Epithelial cell of esophagus (primary cell): ENCODE measurements at regions not wholly inside any gene's neighbourhood (a gene's known extent, or its start where the extent isn't known, plus 50 kb on each side); places are given as distances from the start of the nearest gene placed in this dataset.

ENCODE experiments used
- DNase-seq: peaks from one replicate; pipeline ENCODE4 v3.0.0; 2010; ENCODE audit warnings: low read depth
- H3K4me3 ChIP-seq: 2 replicates; pipeline ENCODE4 v1.5.1; 2011; ENCODE audit warnings: mild to moderate bottlenecking, low read length, control low read depth
- CTCF ChIP-seq: IDR thresholded peaks from 2 replicates; pipeline ENCODE4 v1.5.1; 2011; ENCODE audit warnings: low read depth, mild to moderate bottlenecking, low read length, control low read depth, inconsistent platforms; ENCODE audit not compliant: insufficient read depth; ENCODE audit errors: missing control alignments

DNA sequence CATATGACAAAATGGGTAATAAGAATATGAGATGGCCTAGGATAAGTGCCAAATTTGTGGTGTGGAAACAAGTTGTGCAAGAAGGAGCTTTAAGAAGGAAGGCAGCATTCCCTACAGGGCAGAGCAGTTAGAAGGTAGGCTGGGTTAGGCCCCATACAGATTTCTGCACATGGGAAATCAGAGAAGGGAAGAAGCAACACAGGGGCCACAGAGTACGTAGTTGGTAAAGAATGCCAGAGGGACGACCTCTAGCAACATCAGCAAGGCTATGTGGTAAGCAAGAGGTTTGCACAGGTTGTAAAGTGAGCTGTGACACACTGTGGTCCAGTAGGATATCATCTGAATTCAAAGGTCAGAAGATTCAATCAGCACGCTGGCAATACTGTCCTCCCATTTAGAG is 765.6 kb upstream of the B3GALT2 start:
- peak; percentile 24 for DNase-seq
- no peak for TF ChIP-seq CTCF
- no peak overlapping the region for H3K4me3 ChIP-seq

GRCh38 chr1:193944454-193944853 is 758.0 kb upstream of the B3GALT2 start:
- no peak overlapping the region for H3K4me3 ChIP-seq
- no peak for TF ChIP-seq CTCF

DNA sequence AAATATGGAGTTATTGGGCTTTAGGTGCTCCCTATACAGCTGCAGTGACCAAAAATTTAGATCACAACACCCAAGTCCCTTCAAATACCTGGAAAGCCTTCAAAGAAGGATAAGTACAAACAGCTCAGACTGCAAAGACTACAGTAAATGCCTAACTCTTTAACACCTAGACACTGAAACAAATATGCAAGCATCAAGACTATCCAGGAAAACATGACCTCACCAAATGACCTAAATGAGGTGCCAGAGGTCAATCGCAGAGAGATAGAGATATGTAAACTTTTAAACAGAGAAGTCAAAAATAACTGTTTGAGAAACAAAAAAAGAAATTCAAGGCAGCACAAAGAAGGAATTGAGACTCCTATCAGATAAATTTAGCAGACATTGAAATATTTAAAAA is 753.8 kb upstream of the B3GALT2 start:
- TF ChIP-seq CTCF: no peak
- no peak overlapping the region for H3K4me3 ChIP-seq
- no peak for DNase-seq

More at GRCh38 chr1:193944454-193944853, 758.0 kb upstream of the B3GALT2 start:
- DNase-seq: no peak

- no peak for TF ChIP-seq CTCF
- no peak for DNase-seq
- no peak overlapping the region for H3K4me3 ChIP-seq
Measured at GRCh38 chr1:193939585-193939984, 753.2 kb upstream of the B3GALT2 start.

GRCh38 chr1:193937308-193937707 is 750.9 kb upstream of the B3GALT2 start:
- peak; percentile 34 for DNase-seq
- no peak for TF ChIP-seq CTCF

GRCh38 chr1:193932979-193933378 is 746.6 kb upstream of the B3GALT2 start:
- no peak for DNase-seq
- H3K4me3 ChIP-seq: no peak overlapping the region
- no peak for TF ChIP-seq CTCF

More at GRCh38 chr1:193937308-193937707, 750.9 kb upstream of the B3GALT2 start:
- no peak overlapping the region for H3K4me3 ChIP-seq

DNA sequence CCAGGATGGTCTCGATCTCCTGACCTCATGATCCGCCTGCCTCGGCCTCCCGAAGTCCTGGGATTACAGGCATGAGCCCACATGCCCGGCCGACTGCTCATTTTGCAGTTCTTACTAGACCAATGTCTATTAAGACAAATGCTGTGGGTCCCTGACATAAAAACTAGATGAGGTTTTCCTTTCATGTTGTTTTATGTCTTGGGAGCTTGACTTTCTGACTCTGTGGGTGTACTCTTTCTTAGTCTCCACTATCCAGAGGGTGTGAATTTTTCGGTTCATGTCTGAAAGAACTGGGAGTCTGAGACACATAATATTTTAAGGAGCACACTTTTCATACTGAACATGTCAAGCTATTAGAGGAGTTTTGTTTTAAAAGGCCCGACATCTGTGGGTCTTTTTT is 744.9 kb upstream of the B3GALT2 start:
- no peak for TF ChIP-seq CTCF
- no peak overlapping the region for H3K4me3 ChIP-seq
- no peak for DNase-seq
